KMS-11 (cell line): ENCODE measurements at regions not wholly inside any gene's neighbourhood (a gene's known extent, or its start where the extent isn't known, plus 50 kb on each side); places are given as distances from the start of the nearest gene placed in this dataset.

ENCODE experiments used
- H2AFZ ChIP-seq: fragments of 200-600 bp; sonication (generic); 2 replicates; pipeline ENCODE4 v1.6.1; 2016; ENCODE audit warnings: antibody characterized with exemption, mixed run types, low read depth
- H3K27ac ChIP-seq: fragments of 200-600 bp; sonication (generic); 2 replicates; pipeline ENCODE4 v1.6.1; 2016; ENCODE audit warnings: mild to moderate bottlenecking, mixed run types
- H3K27me3 ChIP-seq: fragments of 200-600 bp; sonication (generic); 2 replicates; pipeline ENCODE4 v1.6.1; 2017; ENCODE audit warnings: mild to moderate bottlenecking, low read depth, mixed run types, moderate library complexity; ENCODE audit not compliant: insufficient read depth
- H3K36me3 ChIP-seq: fragments of 200-600 bp; sonication (generic); 2 replicates; pipeline ENCODE4 v1.6.1; 2017; ENCODE audit warnings: mild to moderate bottlenecking, mixed run types; ENCODE audit not compliant: insufficient read depth
- H3K4me1 ChIP-seq: fragments of 200-600 bp; sonication (generic); 2 replicates; pipeline ENCODE4 v1.6.1; 2016; ENCODE audit warnings: mild to moderate bottlenecking, low read depth, mixed run types; ENCODE audit not compliant: poor library complexity, severe bottlenecking
- H3K4me2 ChIP-seq: fragments of 200-600 bp; sonication (generic); 2 replicates; pipeline ENCODE4 v1.7.0; 2016; ENCODE audit warnings: mild to moderate bottlenecking, mixed run types
- H3K4me3 ChIP-seq: fragments of 200-600 bp; sonication (generic); IDR thresholded peaks from 2 replicates; pipeline ENCODE4 v1.6.1; 2017; ENCODE audit warnings: low read depth, low read length, mixed read lengths; ENCODE audit not compliant: insufficient read depth
- H3K79me2 ChIP-seq: fragments of 200-600 bp; sonication (generic); 2 replicates; pipeline ENCODE4 v1.6.1; 2016; ENCODE audit warnings: low read depth, mixed run types; ENCODE audit not compliant: insufficient read depth
- H3K9ac ChIP-seq: fragments of 200-600 bp; sonication (generic); 2 replicates; pipeline ENCODE4 v1.6.1; 2016; ENCODE audit warnings: mild to moderate bottlenecking, mixed run types
- H4K20me1 ChIP-seq: fragments of 200-600 bp; sonication (generic); 2 replicates; pipeline ENCODE4 v1.6.1; 2016; ENCODE audit warnings: mild to moderate bottlenecking, mixed run types; ENCODE audit not compliant: insufficient read depth
- CTCF ChIP-seq: fragments of 200-600 bp; sonication (generic); conservative IDR thresholded peaks from 2 replicates; pipeline ENCODE4 v1.6.1; 2017; ENCODE audit warnings: low read depth, mild to moderate bottlenecking, antibody characterized with exemption, low read length, moderate library complexity, mixed read lengths

DNA sequence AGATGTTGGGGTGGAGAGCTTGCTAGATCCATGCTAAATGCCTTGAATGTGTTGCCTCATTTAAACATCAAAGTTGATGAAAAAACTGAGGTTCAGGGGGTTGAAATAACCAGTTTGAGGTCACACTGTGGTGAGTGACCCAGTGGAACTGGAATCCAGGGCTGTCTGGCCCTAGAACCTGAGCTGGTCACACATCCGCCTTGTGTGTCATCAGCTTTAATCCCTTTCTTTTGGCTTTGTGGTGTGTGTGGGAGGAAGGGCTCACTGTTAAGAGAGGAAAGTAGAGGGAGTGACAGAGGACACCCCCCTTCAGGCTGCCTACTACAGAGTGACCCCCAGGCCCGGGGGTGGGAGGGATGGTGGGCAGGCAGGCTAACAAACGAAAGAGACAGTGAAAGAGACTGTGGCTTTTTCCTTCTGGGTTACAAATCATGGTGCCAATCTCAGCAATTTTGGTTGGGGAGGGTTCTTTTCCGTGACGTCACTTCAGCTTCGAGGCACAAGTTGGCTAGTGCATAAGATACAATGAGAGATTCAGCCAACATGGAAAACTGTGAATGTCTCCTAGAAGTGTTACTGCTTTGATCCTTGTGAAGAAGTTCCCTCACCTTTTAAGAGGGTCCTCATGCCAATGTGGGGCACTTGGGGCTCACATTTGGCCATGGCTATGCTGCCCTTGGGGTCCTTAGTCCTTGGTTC is 164.9 kb downstream of the DLEU7 start:
- TF ChIP-seq CTCF: no peak
- Histone ChIP-seq H4K20me1 (no peaks in the 10 kb centered on the region), H3K27me3 (no peaks in the 10 kb centered on the region), H3K4me2 (no peak overlapping the region), H3K79me2 (no peaks in the 10 kb centered on the region), H3K9ac (no peak overlapping the region), H2AFZ (no peak overlapping the region), H3K4me3 (no peak overlapping the region), H3K36me3 (no peaks in the 10 kb centered on the region), H3K4me1 (peaks cover 19% of the 10 kb centered on the region), H3K27ac (no peak overlapping the region)

DNA sequence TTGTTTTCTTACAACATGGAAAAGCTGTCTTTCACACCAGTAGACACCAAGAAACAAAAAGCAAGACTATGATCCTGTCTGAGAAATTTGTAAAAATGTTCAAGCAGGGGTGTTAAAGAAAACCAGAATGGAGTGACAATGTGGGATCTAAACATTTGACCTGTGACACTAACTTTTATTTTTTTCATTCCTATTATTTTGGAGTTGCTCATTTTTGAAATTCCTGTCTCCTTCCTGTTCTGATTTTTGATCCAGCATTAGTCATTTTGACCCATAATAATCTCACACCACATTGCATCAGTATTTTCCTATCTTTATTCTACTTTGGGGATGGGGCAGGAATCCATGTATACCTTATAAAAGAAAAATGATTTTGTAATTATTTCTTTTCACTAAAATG is 164.2 kb downstream of the DLEU7 start:
- no peak overlapping the region for H3K9ac ChIP-seq
- H3K4me2 ChIP-seq: no peak overlapping the region
- H3K27me3 ChIP-seq: no peaks in the 10 kb centered on the region

DNA sequence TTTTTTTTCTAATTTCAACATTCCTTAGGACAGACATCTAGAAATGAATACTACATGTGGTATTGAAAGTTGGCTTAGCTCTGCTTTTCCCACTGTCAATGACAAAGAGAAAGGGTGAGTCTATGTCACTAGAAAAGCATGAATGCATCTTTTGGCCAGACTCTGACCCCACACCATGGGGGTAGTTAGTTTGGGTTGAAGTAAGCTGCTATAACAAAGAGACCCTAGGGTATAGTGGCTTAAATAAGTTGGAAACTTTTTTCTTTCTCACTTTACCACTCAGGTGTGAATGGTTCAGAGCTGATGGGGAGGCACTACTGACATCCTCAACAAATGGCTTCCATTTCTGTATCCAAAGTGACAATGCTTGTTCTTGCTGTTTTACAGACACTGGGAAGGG is 161.5 kb downstream of the DLEU7 start:
- no peaks in the 10 kb centered on the region for H3K27me3 ChIP-seq
- H3K9ac ChIP-seq: no peak overlapping the region
- no peaks in the 10 kb centered on the region for H4K20me1 ChIP-seq
- H3K27ac ChIP-seq: no peak overlapping the region
- no peaks in the 10 kb centered on the region for H3K79me2 ChIP-seq
- H3K36me3 ChIP-seq: no peaks in the 10 kb centered on the region
- no peak overlapping the region for H3K4me3 ChIP-seq
- TF ChIP-seq CTCF: no peak
- H3K4me1 ChIP-seq: peaks cover 29% of the 10 kb centered on the region
- H2AFZ ChIP-seq: no peak overlapping the region
- no peak overlapping the region for H3K4me2 ChIP-seq

More for the DNA sequence above, 164.2 kb downstream of the DLEU7 start:
- Histone ChIP-seq H3K27ac (no peak overlapping the region), H3K4me1 (peaks cover 20% of the 10 kb centered on the region), H3K4me3 (no peak overlapping the region), H3K36me3 (no peaks in the 10 kb centered on the region), H2AFZ (no peak overlapping the region), H3K79me2 (no peaks in the 10 kb centered on the region), H4K20me1 (no peaks in the 10 kb centered on the region)
- no peak for TF ChIP-seq CTCF

DNA sequence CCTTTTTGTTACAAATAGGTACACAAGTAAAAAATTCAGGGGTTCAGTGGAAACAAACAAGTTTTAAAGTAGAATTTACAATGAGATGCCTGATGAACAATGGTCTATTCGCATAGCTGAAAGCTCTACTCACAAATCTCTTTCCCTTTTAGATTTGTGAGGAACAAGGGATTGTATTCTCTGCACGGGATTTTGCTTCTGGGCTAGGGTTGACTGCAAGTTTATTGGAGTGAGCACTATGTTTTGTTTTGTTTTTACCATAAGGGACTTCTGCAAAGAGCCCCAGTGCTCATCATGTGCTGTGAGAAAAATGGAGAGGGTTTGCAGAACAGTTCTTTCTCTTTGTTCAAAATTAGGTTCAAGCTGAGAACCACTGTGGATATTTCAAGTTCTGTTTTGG is 160.5 kb downstream of the DLEU7 start:
- Histone ChIP-seq H3K9ac (no peak overlapping the region), H3K27me3 (no peaks in the 10 kb centered on the region), H3K4me3 (no peak overlapping the region), H3K79me2 (no peaks in the 10 kb centered on the region), H4K20me1 (no peaks in the 10 kb centered on the region), H3K36me3 (no peaks in the 10 kb centered on the region), H2AFZ (no peak overlapping the region), H3K27ac (no peak overlapping the region), H3K4me1 (peaks cover 36% of the 10 kb centered on the region), H3K4me2 (no peak overlapping the region)
- TF ChIP-seq CTCF: no peak
